Vagina (tissue), 2 donors: ENCODE measurements at regions not wholly inside any gene's neighbourhood (a gene's known extent, or its start where the extent isn't known, plus 50 kb on each side); places are given as distances from the start of the nearest gene placed in this dataset.

ENCODE experiments used
- DNase-seq, 2 donors: peaks; one replicate each; pipeline ENCODE4 v3.0.0-alpha.2; 2017; ENCODE audit errors: extremely low spot score in 2 of 2
- H3K27ac ChIP-seq: fragments of 200-600 bp; sonication (generic); one replicate; pipeline ENCODE4 v1.5.1; 2019
- H3K27me3 ChIP-seq: fragments of 200-600 bp; sonication (generic); one replicate; pipeline ENCODE4 v1.5.1; 2019
- H3K36me3 ChIP-seq, 2 donors: fragments of 200-600 bp; sonication (generic); one replicate each; pipeline ENCODE4 v1.5.1; 2017 to 2019
- H3K4me1 ChIP-seq: fragments of 200-600 bp; sonication (generic); one replicate; pipeline ENCODE4 v1.5.1; 2019
- H3K4me3 ChIP-seq, 2 donors: fragments of 200-600 bp; sonication (generic); 1 replicate in 1 of 2; 2 replicates in 1 of 2; pipeline ENCODE4 v1.5.1; 2016 to 2019
- H3K9me3 ChIP-seq: fragments of 200-600 bp; sonication (generic); one replicate; pipeline ENCODE4 v1.5.1; 2019
- POLR2A ChIP-seq, 2 donors: fragments of 450-650 bp; IDR thresholded peaks; one replicate each; pipeline ENCODE4 v1.6.1; 2017; ENCODE audit warnings: antibody characterized with exemption in 2 of 2, mild to moderate bottlenecking in 2 of 2, moderate library complexity in 2 of 2
- POLR2AphosphoS5 ChIP-seq, 2 donors: sonication (generic); formaldehyde crosslinking; IDR thresholded peaks; one replicate each; pipeline ENCODE4 v1.9.0; 2017; ENCODE audit warnings: antibody characterized with exemption in 2 of 2, mild to moderate bottlenecking in 2 of 2, low read depth in 1 of 2; ENCODE audit not compliant: insufficient read depth in 1 of 2
- intact Hi-C: fragments of 100-400 bp; cut with DNase I; formaldehyde crosslinking; loops from one replicate; pipeline ENCODE4 v1.15.1; 2023
- TF ChIP-seq, protein P1 (sequence below), 3 experiments: fragments of 450-650 bp in 2 of 3; fragments of 200-600 bp in 1 of 3; sonication (generic) in 1 of 3; IDR thresholded peaks; one replicate each; pipeline ENCODE4 v1.5.1; 2017 to 2019; ENCODE audit warnings: antibody characterized with exemption in 3 of 3, mild to moderate bottlenecking in 2 of 3, moderate library complexity in 2 of 3

DNA sequence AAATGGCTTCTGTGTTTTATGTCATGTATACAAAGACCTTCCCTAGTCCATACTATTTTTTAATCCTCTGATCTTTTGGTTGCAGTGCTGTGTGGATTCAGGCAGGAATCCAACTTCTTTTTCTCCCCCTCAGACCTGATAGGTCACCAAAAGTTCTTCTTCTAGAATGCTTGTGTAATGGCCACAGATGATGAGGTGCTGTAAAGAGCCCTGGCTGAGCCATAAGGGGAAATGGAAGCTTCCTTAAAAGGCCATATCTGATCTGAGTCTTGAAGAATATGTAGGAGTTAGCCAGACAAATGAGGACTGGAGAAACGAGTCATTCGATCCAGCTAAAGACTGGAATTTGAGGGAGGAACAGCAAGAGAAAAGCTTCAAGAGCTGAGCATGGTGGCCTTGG is 353.9 kb downstream of the PCNX1 start:
- H3K4me1 ChIP-seq = no peaks in the 10 kb centered on the region
- TF ChIP-seq POLR2A (IDR thresholded peaks at IDR 0.05) (no peak), POLR2AphosphoS5 (IDR thresholded peaks at IDR 0.05; ENCODE audit: insufficient read depth in 1 of 2, low read depth in 1 of 2) (no peak)
- TF ChIP-seq, protein P1, sequence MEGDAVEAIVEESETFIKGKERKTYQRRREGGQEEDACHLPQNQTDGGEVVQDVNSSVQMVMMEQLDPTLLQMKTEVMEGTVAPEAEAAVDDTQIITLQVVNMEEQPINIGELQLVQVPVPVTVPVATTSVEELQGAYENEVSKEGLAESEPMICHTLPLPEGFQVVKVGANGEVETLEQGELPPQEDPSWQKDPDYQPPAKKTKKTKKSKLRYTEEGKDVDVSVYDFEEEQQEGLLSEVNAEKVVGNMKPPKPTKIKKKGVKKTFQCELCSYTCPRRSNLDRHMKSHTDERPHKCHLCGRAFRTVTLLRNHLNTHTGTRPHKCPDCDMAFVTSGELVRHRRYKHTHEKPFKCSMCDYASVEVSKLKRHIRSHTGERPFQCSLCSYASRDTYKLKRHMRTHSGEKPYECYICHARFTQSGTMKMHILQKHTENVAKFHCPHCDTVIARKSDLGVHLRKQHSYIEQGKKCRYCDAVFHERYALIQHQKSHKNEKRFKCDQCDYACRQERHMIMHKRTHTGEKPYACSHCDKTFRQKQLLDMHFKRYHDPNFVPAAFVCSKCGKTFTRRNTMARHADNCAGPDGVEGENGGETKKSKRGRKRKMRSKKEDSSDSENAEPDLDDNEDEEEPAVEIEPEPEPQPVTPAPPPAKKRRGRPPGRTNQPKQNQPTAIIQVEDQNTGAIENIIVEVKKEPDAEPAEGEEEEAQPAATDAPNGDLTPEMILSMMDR (IDR thresholded peaks at IDR 0.05) = no peak
- intact Hi-C loops = no loop called here
- H3K4me3 ChIP-seq = no peak overlapping the region
- DNase-seq = no peak
- H3K36me3 ChIP-seq = no peaks in the 10 kb centered on the region
- no peaks in the 10 kb centered on the region for H3K27me3 ChIP-seq
- H3K27ac ChIP-seq = no peak overlapping the region
- H3K9me3 ChIP-seq = no peaks in the 10 kb centered on the region

DNA sequence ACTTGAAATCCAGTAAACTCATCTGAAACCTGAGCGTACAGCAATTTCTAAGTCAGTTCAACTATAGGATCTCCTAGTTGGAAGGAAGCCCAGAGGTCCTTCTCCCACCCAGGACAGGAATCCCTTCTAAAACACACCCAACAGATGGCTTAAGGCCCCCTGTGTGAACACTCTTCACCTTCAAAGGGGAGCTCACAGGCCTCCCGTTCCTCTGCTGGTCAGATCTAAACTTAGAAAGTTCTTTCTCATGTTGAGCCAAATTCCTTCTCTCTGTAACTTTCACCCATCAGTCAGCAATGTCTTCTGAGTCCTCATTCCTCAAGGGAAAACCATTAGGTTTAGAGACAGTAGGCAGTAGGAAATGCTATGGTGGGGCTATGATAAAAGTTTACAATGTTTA is 355.2 kb downstream of the PCNX1 start:
- no peak for TF ChIP-seq POLR2A (IDR thresholded peaks at IDR 0.05)
- TF ChIP-seq, protein P1 (IDR thresholded peaks at IDR 0.05) = no peak
- Histone ChIP-seq H3K36me3 (no peaks in the 10 kb centered on the region), H3K9me3 (no peaks in the 10 kb centered on the region), H3K4me1 (no peaks in the 10 kb centered on the region), H3K27ac (no peak overlapping the region), H3K4me3 (no peak overlapping the region), H3K27me3 (no peaks in the 10 kb centered on the region)
- no peak for DNase-seq
- intact Hi-C loops = no loop called here

DNA sequence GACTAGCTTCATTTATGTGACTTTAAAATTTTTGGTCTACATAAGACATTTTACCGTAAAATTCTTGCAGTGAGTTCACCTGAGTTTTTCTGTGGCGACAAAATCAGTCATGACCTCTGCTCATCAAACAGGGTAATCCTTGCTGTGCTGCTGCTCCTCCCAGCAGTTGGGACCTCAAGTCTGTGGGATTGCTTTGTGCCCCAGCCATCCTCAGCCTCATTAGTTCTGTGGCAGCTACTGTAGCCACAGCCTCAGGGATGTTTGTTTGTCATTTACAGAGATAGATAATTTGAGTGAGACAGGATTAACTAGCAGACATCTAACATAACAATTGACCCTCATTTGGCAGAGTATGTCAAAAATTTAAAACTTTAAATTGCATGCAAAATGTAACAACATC is 357.0 kb downstream of the PCNX1 start:
- Histone ChIP-seq H3K27ac (no peak overlapping the region), H3K9me3 (no peaks in the 10 kb centered on the region), H3K4me1 (no peaks in the 10 kb centered on the region), H3K36me3 (no peaks in the 10 kb centered on the region), H3K27me3 (no peaks in the 10 kb centered on the region), H3K4me3 (no peak overlapping the region)
- DNase-seq = no peak
- intact Hi-C loops = no loop called here
- TF ChIP-seq, protein P1 (IDR thresholded peaks at IDR 0.05) = no peak
- no peak for TF ChIP-seq POLR2AphosphoS5 (IDR thresholded peaks at IDR 0.05; ENCODE audit: insufficient read depth in 1 of 2, low read depth in 1 of 2)
- TF ChIP-seq POLR2A (IDR thresholded peaks at IDR 0.05) = no peak

DNA sequence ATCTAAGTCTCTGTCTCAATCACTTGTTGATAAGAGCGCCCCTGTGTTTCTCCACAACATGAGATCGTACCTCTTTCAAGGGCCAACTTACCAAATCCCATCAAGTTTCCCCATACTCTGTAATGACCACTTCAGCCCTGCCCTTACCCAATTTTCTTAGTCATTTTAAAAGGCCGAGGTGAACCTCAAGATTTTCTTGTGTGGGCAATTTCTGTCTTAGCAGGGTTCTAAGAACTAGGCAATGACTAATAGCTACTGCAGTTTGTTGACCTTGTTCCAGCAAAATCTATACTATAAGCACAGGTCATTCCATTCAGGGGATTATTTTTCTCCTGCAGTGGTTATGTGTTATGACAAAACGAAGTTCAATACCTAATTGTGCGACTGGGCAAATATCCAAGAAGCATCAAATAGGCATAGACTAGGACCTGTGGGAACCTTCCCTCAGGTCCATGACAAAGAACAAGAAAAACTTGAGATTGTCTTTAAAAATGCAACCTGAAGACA is 359.8 kb downstream of the PCNX1 start:
- H3K27me3 ChIP-seq = no peaks in the 10 kb centered on the region

DNA sequence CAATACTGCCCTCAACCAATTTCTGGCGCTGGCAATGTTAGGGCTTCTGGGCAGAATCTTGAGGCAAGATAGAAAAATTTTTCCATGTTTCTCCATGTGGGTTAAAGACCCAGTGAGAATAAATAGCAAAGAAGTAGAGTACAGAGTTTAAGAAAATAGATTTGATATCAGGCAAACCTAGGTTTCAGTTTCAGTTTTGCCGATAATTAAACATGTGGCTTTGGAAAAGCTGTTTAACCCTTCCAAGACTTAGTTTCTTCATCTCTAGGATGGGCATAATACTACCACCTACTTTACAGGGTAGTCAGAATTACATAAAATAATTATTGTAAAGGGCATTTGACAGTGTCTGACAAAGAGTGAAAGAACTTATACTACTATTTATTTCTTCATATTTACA is 360.4 kb downstream of the PCNX1 start:
- Histone ChIP-seq H3K27me3 (no peaks in the 10 kb centered on the region), H3K27ac (no peak overlapping the region), H3K36me3 (no peaks in the 10 kb centered on the region), H3K4me1 (no peaks in the 10 kb centered on the region), H3K4me3 (no peak overlapping the region), H3K9me3 (no peaks in the 10 kb centered on the region)
- DNase-seq = no peak
- intact Hi-C loops = no loop called here
- TF ChIP-seq, protein P1 (IDR thresholded peaks at IDR 0.05) = no peak
- TF ChIP-seq POLR2AphosphoS5 (IDR thresholded peaks at IDR 0.05; ENCODE audit: insufficient read depth in 1 of 2, low read depth in 1 of 2) = no peak
- no peak for TF ChIP-seq POLR2A (IDR thresholded peaks at IDR 0.05)

More for the DNA sequence above, 359.8 kb downstream of the PCNX1 start:
- DNase-seq = no peak
- no peaks in the 10 kb centered on the region for H3K9me3 ChIP-seq
- H3K4me1 ChIP-seq = no peaks in the 10 kb centered on the region
- H3K27ac ChIP-seq = no peak overlapping the region
- H3K4me3 ChIP-seq = no peak overlapping the region
- H3K36me3 ChIP-seq = no peaks in the 10 kb centered on the region
- TF ChIP-seq POLR2A (IDR thresholded peaks at IDR 0.05) (no peak), POLR2AphosphoS5 (IDR thresholded peaks at IDR 0.05; ENCODE audit: insufficient read depth in 1 of 2, low read depth in 1 of 2) (no peak)
- TF ChIP-seq, protein P1 (IDR thresholded peaks at IDR 0.05) = no peak
- intact Hi-C loops = no loop called here
